ENCODE measurements at regions not wholly inside any gene's neighbourhood (a gene's known extent, or its start where the extent isn't known, plus 50 kb on each side); places are given as distances from the start of the nearest gene placed in this dataset.

GRCh38 chr16:77557385-77557784 lies 122.6 kb upstream of the ADAMTS18 start:
- no peak overlapping the region for H2BK12ac ChIP-seq (ENCODE audit: low read depth, low read length)
- H2BK5ac ChIP-seq (ENCODE audit: low read depth, low read length), result no peak overlapping the region
- no peak overlapping the region for H2AK5ac ChIP-seq (ENCODE audit: low read depth, low read length)
- FAIRE-seq (no peak), DNase-seq (ENCODE audit: low read depth in 1 of 2, low spot score in 2 of 2) (no peak)
- H3K23ac ChIP-seq (ENCODE audit: insufficient read length), result no peak overlapping the region
- no peak overlapping the region for H4K91ac ChIP-seq (replicated peaks; ENCODE audit: insufficient read length, low read length)
- H3K4ac ChIP-seq (replicated peaks; ENCODE audit: insufficient read length, low read depth, low read length), result no peak overlapping the region
- H3K56ac ChIP-seq (replicated peaks; ENCODE audit: insufficient read length, low read depth, low read length), result no peak overlapping the region
- H3K4me2 ChIP-seq (ENCODE audit: insufficient read depth in 1 of 2, low read depth in 2 of 2, low read length in 2 of 2), result no peak overlapping the region
- no peak overlapping the region for H4K5ac ChIP-seq (ENCODE audit: insufficient read length, low read depth, low read length)
- no peak overlapping the region for H3K18ac ChIP-seq (ENCODE audit: extremely low read depth, low read length)
- no peak overlapping the region for H3K27ac ChIP-seq (ENCODE audit: low read depth, low read length)
- H3K79me2 ChIP-seq (ENCODE audit: control insufficient read depth in 1 of 2, insufficient read depth in 2 of 2, low read length in 2 of 2), result no peaks in the 10 kb centered on the region
- TF ChIP-seq FOSL1 (IDR thresholded peaks at IDR 0.05; ENCODE audit: insufficient read depth, low read depth, low read length) (no peak), RAD21 (IDR thresholded peaks at IDR 0.05 in 1 of 2, conservative IDR thresholded peaks at IDR 0.05 in 1 of 2; ENCODE audit: low read depth in 2 of 2, low read length in 2 of 2) (no peak), SP4 (IDR thresholded peaks at IDR 0.05; ENCODE audit: low read length) (no peak), RBBP5 (IDR thresholded peaks at IDR 0.05; ENCODE audit: borderline replicate concordance, low read depth, low read length) (no peak)
- no peaks in the 10 kb centered on the region for H3K23me2 ChIP-seq (ENCODE audit: low read depth, low read length)
- H3K4me3 ChIP-seq (ENCODE audit: extremely low read depth in 1 of 4, insufficient read depth in 2 of 4, low read depth in 3 of 4, low read length in 4 of 4), result no peak overlapping the region
- H2BK20ac ChIP-seq (ENCODE audit: low read length), result no peak overlapping the region
- H3K14ac ChIP-seq (ENCODE audit: insufficient read length), result no peak overlapping the region
- no peak overlapping the region for H2BK15ac ChIP-seq (ENCODE audit: low read length)
- ChIA-PET CTCF (ENCODE audit: partially characterized antibody) (interaction anchor here (1.3 kb wide), 1 partner anchor 27 kb away, joined by 3 read pairs; no protein-coding TSS in a partner anchor), POLR2A (ENCODE audit: partially characterized antibody) (no interaction called here)
- no peaks in the 10 kb centered on the region for H3K27me3 ChIP-seq (replicated peaks in 1 of 4; ENCODE audit: control insufficient read depth in 3 of 4, extremely low read depth in 1 of 4, insufficient read depth in 3 of 4, low read length in 3 of 4)
- no peak overlapping the region for H2AFZ ChIP-seq (ENCODE audit: low read length)
- H3K79me1 ChIP-seq (ENCODE audit: low read depth, low read length), result no peaks in the 10 kb centered on the region
- no peak overlapping the region for H2BK120ac ChIP-seq (replicated peaks; ENCODE audit: low read depth, low read length)
- H3K4me1 ChIP-seq (replicated peaks in 1 of 4; ENCODE audit: control insufficient read depth in 3 of 4, insufficient read depth in 4 of 4, low read length in 3 of 4), result no peaks in the 10 kb centered on the region
- 36% methylated on average over 2 of the region's 2 CpGs; no CpG with 5 or more reads in 1 of the 2 experiments for WGBS, 2 experiments (ENCODE audit: extremely low coverage in 1 of 2, insufficient coverage in 1 of 2, insufficient read length in 1 of 2, insufficient replicate concordance in 2 of 2, low coverage in 1 of 2, low lambda C conversion rate in 2 of 2, missing lambda C conversion rate in 1 of 2)
- H3K36me3 ChIP-seq (ENCODE audit: control insufficient read depth in 2 of 4, insufficient read depth in 4 of 4, low read length in 3 of 4), result no peaks in the 10 kb centered on the region
- H3K9me3 ChIP-seq (ENCODE audit: insufficient read depth in 2 of 2, low read depth in 1 of 2, low read length in 1 of 2), result no peaks in the 10 kb centered on the region
- H4K8ac ChIP-seq (ENCODE audit: extremely low read depth, insufficient read depth, low read length), result no peak overlapping the region
- H3K9ac ChIP-seq (replicated peaks in 1 of 4; ENCODE audit: extremely low read depth in 1 of 4, low read depth in 3 of 4, low read length in 3 of 4), result no peak overlapping the region
- no peaks in the 10 kb centered on the region for H4K20me1 ChIP-seq (replicated peaks in 1 of 2; ENCODE audit: control insufficient read depth in 1 of 2, insufficient read depth in 2 of 2, low read length in 2 of 2)

All from H1 (cell line).